Stimulated activated CD4-positive, alpha-beta T cell treated with anti-CD3 and anti-CD28 coated beads, Interleukin-1b, Interleukin-23, amount 100 ng/mL, for 4 hours (primary cell): ENCODE measurements at regions not wholly inside any gene's neighbourhood (a gene's known extent, or its start where the extent isn't known, plus 50 kb on each side); places are given as distances from the start of the nearest gene placed in this dataset.

Experiments
- DNase-seq, 2 donors: peaks; one replicate each; pipeline ENCODE4 v3.0.0-alpha.2; 2020; ENCODE audit warnings: low read depth in 2 of 2

GRCh38 chr3:117938974-117939373 lies 1095.7 kb downstream of the IGSF11 start:
- no peak for DNase-seq

GRCh38 chr3:117939425-117940027 lies 1095.1 kb downstream of the IGSF11 start:
- DNase-seq: no peak

GRCh38 chr3:117941015-117941414 lies 1093.6 kb downstream of the IGSF11 start:
- DNase-seq: no peak

GRCh38 chr3:117941756-117942155 lies 1092.9 kb downstream of the IGSF11 start:
- no peak for DNase-seq

- DNase-seq: no peak
Measured at GRCh38 chr3:117954131-117954530, 1080.5 kb downstream of the IGSF11 start.

GRCh38 chr3:117955196-117955595 lies 1079.5 kb downstream of the IGSF11 start:
- DNase-seq: no peak

- no peak for DNase-seq
Measured at GRCh38 chr3:117958027-117958426, 1076.6 kb downstream of the IGSF11 start.

- DNase-seq: no peak
Measured at GRCh38 chr3:117962750-117963149, 1071.9 kb downstream of the IGSF11 start.

GRCh38 chr3:117963858-117964257 lies 1070.8 kb downstream of the IGSF11 start:
- no peak for DNase-seq

GRCh38 chr3:117964814-117965213 lies 1069.8 kb downstream of the IGSF11 start:
- no peak for DNase-seq

GRCh38 chr3:117977504-117978228 lies 1057.0 kb downstream of the IGSF11 start:
- no peak for DNase-seq

GRCh38 chr3:117979466-117979865 lies 1055.2 kb downstream of the IGSF11 start:
- DNase-seq: no peak

GRCh38 chr3:117987256-117987655 lies 1047.4 kb downstream of the IGSF11 start:
- DNase-seq: no peak

GRCh38 chr3:117989982-117990381 lies 1044.7 kb downstream of the IGSF11 start:
- DNase-seq: no peak

- DNase-seq: no peak
Measured at GRCh38 chr3:117990627-117991026, 1044.0 kb downstream of the IGSF11 start.

GRCh38 chr3:117995842-117996437 lies 1038.7 kb downstream of the IGSF11 start:
- DNase-seq: no peak

- peak in 1 of 2 donors; percentile 5 for DNase-seq
Measured at GRCh38 chr3:117997201-117998049, 1037.2 kb downstream of the IGSF11 start.

GRCh38 chr3:117998071-117998470 lies 1036.6 kb downstream of the IGSF11 start:
- DNase-seq: no peak

- no peak for DNase-seq
Measured at GRCh38 chr3:118000219-118000618, 1034.4 kb downstream of the IGSF11 start.

GRCh38 chr3:118001380-118001779 lies 1033.3 kb downstream of the IGSF11 start:
- DNase-seq: no peak

- DNase-seq: no peak
Measured at GRCh38 chr3:118011910-118012309, 1022.7 kb downstream of the IGSF11 start.

GRCh38 chr3:118029049-118029448 lies 1005.6 kb downstream of the IGSF11 start:
- no peak for DNase-seq
